Cardiac septum (tissue), 1 donor: ENCODE measurements at regions not wholly inside any gene's neighbourhood (a gene's known extent, or its start where the extent isn't known, plus 50 kb on each side); places are given as distances from the start of the nearest gene placed in this dataset.

Source experiments
- DNase-seq: peaks from one replicate; pipeline ENCODE4 v3.0.0-alpha.2; 2020; ENCODE audit warnings: low spot score
- intact Hi-C: fragments of 100-400 bp; cut with DNase I; formaldehyde crosslinking; loops from one replicate; pipeline ENCODE4 v1.14.0; 2022
- donor health status: DM: no; HTN: no; CAD: no.

DNA sequence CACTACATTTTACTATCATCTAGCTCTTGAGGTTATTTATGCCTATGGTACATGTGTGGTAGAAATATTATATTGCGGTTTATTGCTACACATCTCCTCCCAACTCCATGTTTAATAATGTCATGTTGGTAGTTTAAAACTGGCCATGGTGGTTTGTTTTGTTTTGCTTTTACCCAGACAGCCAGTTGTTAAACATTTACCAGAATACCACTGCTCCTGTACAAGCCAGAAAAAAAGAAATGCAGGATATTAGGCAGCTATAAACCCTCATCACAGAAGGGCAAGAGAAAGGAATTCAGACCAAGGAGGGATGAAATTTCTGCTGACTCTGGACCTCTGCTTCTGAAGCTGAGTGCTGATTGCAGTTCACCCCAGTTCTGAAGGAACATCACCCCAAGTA lies 451.8 kb upstream of the IL12A start:
- intact Hi-C loops, result no loop called here
- DNase-seq, result no peak

DNA sequence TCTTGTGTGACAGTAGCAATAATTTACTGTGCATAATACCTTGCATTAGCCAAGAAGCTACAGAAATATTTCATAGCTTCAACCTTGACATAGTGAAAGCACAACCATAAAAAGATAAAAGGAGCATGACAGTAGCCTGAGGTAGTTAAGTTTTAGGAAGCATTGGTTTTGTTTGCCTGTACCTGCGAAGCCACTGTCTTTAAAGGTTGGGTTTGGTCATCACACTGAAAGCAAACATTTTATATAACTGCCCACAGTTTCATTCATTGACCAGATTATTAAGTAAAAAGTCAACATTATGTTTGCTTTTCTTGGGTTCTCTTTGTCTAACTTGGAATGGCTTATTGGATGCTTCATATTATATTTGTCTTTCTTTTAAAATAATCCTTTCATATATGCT lies 450.1 kb upstream of the IL12A start:
- intact Hi-C loops, result no loop called here
- DNase-seq, result no peak

DNA sequence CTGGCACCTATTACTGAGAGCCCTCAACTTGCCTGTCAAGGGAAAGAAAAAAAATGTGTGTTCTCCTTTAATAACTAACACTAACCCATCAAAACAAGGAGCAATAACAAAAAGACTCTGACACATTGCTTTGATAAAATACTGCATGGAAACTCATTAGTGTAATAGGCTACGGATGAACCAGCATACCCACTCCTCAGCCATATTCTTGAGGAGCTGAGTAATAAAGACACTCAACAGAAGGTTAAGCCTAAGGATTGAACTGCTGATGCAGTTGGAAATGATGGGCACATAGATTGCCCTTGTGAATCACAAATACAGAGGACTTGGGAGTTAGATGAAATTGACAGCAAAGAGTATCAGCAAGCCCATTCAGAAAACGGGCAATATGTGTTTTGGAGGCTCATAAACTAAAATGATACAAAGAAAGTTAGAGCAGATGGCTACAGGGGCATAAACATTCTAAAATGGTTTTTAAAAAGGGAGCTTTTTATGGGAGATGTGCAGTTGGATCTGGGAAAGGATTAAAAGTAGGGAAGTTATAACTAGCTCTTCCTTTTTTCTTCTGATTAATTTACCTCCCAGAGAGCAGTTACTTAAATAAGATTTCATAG lies 447.6 kb upstream of the IL12A start:
- intact Hi-C loops, result no loop called here

DNA sequence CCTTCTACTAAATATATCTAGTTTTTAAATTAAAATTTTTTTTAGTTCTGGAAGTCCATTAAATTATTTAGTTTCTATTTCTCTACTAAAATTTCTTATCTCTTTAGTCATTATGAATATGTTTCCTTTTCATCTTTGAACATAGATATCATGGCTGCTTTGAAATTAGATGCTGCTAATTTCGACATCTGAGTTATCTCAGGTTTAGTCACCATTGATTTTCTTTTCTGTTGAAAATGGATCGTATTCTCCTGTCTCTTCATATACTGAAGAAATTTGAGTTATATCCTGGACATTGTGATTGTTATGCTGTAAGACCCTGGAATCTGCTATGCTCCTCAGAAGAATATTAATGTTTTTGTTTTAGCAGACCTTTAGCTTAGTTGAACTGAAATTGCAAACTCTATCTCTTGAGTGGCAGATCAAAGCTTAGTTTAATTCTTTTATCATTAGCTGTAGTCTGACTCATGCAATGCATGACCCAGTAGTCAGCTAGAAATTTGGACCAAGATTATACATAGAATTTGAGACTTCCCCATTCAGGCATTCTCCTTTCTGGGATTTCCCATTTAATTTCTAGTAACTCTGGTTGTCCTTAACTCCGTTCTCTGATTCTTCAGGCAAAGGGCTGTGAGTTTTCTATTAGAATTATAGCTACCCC lies 439.8 kb upstream of the IL12A start:
- intact Hi-C loops, result no loop called here
- DNase-seq, result no peak

More for the DNA sequence above, 447.6 kb upstream of the IL12A start:
- DNase-seq, result no peak

DNA sequence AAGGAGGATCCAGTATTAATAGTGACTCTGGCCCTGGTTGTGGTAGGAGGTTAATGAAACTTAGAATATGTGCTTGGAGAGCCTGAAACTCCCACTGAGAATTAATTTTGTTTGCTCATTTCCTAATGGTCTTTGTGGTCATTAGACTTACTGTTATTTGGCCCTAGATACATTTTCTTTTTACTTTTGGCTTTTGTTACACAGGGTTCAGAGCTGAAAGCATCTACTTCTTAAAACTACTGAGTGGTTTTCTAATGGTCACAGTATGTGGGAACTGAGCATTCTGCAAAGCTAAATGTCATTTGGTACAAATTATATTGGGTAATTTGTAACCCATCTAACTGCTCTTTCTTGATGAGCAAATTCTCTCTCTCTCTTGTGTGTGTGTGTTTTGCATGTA lies 433.4 kb upstream of the IL12A start:
- intact Hi-C loops, result no loop called here
- DNase-seq, result no peak

DNA sequence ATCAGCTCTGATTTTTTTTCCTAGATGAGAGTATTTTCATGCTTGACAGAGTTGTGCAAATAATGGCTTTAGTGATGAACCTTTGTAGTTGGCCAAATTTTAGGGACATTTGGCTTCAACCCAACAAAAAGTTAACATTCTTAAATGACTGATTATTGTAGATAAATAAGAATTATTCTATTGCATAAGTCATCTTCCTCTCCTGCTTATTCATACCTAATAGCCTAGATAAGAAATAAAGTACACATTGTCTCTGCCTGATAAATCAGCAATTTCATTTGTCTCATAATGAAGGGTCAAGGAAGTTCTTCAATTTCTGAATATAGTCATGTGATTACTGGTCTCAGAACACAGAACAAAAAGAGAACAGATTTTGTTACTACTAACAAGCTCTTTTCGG lies 428.9 kb upstream of the IL12A start:
- no peak for DNase-seq
- intact Hi-C loops, result no loop called here

DNA sequence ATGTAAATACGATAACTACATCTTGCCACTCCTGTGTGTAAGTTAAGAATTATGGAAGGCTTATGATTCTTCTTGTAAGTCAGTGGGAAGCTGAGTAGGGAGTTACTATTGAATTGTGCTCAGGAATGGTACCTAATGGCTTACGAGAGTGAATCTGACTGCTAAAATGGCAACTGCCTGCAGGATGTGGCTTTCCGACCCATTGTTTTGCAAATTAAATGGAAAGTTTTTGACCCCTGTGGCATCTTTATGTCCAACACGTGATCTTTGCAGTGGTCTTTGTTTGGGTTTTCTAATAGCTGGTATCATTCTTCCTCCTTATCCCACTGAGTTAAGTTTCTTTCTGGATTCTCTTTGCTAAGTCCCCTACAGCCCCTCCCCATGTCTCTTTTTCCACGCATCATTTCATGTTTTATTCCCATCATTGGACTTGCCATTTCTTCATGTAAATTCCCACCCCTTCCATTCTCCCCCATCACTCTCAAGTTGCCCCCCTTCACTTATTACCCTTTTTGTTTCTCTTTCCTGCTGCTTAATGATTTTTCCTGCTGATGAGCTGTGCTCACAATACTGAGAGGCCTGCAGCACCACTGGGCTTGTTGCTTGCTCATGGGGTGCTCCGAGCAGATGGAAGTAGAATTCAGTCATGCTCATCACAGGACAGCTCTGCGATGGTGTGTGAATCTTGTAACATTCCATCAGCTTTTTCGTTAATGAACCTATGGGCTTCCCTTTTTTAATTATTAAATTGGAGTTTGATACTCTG lies 428.2 kb upstream of the IL12A start:
- DNase-seq, result no peak
- intact Hi-C loops, result no loop called here

DNA sequence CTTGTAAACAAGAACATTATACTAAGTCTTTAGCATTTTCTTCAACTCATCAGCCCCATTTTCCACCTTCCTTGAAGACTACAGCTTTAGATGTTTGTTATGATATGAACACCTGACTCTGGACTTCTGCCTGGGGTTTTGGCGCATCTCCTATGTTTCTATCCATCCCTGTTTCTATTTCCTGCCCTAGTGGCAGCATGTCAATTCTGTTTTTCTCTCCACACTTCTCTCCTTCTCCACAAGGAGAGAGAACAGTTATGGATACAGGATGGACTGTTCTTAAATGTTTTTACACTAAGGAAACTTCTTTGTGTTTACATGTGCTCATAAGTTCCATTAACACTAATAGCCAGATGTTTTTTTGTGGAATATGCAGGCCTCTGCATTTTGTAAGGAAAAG lies 423.3 kb upstream of the IL12A start:
- no peak for DNase-seq

DNA sequence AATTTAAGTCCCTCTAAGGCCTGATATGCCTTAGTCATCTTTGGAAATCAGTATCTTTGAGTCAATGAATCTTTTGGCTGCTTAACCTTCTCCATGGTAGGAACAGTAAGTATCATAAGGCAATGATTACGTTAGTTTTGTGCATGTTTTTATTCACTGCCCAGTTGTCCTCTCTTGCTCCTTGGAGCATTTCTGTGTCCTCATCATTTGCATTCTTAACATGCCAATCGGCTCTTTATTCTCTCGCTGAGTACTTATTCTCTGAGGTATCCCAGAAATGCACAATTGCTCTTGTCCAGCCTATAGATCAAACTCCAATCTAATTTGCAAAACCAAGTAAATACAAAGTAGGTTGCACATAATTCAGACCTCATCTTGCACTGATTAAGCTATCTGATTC lies 405.0 kb upstream of the IL12A start:
- intact Hi-C loops, result loop anchor here (10.0 kb wide), 1 partner anchor 259 kb away; no protein-coding TSS in a partner anchor
- DNase-seq, result no peak

More for the DNA sequence above, 423.3 kb upstream of the IL12A start:
- intact Hi-C loops, result no loop called here

DNA sequence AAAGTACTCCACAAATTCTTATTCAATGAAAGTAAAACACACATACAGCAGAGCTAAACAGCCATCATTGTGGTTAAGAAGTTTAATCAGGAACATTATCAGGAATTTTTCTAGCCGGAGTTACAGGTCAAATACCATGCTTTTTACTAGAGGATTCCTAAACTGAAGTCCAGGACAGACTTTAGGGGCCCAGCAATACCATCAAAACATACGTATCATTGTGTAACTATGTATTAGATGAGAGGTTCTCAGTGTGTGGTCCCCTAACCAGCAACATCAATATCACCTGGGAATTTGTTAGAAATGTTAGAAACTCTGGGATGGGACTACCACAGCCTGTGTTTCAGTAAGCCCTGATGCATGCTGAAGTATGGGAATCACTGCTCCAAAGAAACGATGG lies 404.2 kb upstream of the IL12A start:
- DNase-seq, result no peak
- intact Hi-C loops, result loop anchor here (10.0 kb wide), 1 partner anchor 260 kb away; no protein-coding TSS in a partner anchor

DNA sequence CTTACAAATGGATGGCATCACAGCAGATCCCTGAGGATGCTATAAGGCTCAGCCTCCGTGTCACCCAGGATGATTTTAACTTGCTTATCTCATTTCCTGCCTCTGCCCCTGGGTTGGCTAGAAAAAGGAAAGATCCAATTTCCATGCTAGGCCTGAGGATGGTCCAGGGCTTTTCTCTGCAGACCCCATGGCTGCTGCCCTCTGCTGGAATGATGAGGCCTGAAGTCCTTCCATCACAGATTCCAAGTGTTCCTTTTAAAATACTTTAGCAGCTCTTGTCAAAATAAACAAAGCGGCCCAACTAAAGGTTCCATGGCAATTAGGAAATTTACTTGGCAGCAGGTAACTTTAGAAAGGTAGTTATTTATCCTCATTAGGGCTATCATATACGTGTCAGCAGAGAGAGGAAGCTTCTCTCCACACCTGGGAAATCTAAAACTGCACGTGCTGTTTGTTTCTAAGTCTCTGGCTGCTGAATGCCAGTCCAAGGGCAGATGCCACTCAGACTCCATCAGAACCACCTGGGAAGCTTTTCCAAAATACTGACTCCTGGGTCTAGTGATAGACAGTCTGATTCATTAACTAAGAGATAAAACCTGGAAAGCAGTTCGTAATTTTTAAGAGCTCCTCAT lies 401.9 kb upstream of the IL12A start:
- no peak for DNase-seq
- intact Hi-C loops, result loop anchor here (10.0 kb wide), 1 partner anchor 262 kb away; no protein-coding TSS in a partner anchor

DNA sequence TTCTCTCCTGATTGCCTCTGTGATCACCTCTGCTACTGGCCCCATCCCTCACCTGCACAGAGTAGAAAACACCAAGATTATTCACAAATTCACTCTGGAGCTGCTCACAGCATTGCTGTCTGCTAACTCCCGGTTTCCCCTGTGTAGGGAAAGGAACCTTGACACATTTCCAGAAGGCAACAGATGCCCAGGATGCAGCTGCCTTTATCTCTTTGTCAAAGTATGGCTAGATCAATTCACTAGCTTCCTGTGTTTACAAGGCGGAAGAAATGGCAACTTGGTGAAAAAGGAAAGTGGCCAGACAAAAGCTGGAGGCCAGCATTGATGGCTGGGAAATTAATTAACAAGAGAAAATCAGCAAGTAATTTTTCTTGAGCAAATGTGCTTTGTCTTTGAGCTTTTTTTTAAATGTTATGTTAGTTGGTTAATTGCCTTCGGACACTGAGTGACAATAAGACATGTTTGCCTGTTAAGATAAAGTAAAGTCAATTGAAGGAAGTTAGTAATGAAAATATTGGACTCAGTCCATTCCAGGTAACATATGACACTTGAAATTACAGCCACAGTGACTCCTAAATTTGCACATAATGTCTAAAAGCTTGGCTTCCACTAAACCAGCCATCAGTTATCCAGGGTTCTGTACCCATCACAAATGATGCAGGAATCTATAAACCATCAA lies 394.6 kb upstream of the IL12A start:
- no peak for DNase-seq
- intact Hi-C loops, result no loop called here

DNA sequence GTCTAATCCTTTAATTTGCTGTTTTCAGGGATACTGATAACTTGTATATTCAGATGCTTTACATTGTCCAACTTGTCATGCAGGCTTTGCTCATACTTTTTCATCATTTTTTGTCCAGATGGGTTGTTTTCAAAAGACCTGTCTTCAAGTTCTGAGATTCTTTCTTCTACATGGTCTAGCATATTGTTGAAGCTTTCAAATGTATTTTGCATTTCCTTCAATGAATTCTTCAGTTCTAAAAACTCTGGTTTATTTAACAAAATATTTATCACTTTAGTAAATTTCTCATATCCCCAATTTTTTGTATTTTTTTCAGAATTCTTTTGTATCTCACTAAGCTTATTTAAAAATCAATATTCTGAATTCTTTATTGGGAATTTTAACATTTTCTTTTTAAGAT lies 388.3 kb upstream of the IL12A start:
- no peak for DNase-seq
- intact Hi-C loops, result no loop called here

DNA sequence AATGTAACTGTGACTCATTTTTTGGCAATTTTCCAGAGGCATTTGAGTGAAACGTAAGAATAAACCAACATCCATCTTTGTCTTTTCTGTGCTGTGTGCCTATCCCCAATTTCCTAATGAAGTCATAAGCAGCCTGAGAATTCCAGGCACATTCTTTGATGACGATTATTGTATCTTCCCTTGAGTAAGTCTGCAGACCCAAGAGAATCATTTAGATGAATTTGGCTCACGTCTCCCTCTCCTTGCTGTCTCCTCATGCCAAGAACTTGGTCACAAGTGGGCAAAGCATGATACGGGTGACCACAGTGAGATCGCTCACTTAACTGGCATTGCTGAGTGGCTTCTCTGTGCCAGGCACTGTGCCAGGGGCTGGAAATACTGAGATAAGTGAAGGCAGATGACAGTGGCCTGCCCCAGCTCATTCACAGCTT lies 384.5 kb upstream of the IL12A start:
- intact Hi-C loops, result loop anchor here (1.0 kb wide), 1 partner anchor 255 kb away; no protein-coding TSS in a partner anchor
- peak; percentile 90 for DNase-seq

DNA sequence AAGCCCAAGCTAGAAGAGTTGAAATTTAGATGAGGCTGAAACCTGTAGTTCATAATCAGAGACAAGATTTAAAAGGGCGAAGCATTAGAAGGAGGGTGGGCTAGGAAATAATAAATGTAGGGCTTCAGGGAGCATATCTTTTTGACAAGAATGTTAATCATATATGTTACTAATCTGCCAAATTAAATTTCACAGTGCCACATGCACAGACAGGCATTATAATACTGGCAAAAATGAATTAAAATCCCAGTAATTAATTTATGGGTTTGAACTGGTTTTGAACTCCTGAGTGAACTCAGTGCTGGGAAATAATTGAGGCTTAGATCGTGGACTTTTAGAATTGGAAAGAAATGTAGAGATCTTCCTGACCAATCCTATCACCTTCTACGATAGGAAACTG lies 383.5 kb upstream of the IL12A start:
- intact Hi-C loops, result no loop called here
- no peak for DNase-seq

DNA sequence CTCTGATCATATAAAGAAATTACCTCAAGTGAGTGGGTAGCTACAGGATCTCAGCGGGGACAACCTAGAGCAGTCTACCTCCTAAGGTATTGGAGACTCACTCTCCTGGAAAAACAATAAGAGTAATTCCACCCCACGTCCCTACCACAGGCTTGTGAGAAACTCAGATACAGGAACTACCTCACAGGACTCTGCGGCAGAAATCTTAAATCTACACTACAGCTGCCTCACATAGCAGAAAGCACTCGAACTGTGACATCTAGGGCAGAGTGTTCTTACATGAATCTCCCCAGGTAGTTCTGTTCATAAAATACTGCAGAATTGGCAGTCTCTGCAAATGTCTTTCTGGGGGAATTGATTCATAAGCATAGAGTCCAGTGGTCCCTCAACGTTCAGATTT lies 382.9 kb upstream of the IL12A start:
- intact Hi-C loops, result no loop called here
- no peak for DNase-seq

DNA sequence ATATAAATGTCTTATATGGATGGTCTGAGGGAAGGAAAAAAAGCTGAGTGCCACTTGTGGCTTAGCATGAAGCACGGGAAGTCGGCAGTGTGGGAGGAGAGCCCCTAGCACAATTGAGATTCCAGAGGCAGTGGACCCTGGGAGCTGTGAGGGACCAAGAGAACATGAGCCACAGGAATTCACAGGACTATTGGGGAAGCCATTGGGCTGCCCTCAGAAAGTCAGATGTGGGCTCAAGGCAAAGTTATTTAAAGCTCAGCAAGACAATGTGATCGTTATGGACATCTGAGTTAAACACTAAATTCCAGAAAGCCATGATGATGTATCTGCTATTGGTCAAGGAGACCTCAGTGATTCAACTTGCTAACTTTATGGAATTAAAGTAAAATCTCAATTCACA lies 380.8 kb upstream of the IL12A start:
- DNase-seq, result no peak
- intact Hi-C loops, result no loop called here

DNA sequence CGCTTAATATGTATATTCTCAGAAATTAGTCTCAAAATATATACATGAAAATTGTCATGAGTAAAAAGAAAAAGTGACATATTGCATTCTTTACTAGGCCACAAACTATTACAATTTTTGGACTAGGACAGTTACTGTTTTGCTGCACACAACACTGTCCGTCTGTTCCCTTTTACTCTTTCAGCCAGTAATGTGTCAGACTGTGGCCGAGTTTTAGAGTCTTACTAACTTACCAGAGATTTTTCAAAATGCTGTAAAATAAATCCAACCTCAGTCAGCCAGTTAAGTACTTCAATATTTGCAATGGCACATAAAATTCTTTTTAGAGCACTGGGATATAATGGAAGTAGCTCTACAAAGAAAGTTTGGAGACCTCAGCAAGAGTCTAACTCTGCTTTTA lies 380.3 kb upstream of the IL12A start:
- intact Hi-C loops, result no loop called here
- no peak for DNase-seq

DNA sequence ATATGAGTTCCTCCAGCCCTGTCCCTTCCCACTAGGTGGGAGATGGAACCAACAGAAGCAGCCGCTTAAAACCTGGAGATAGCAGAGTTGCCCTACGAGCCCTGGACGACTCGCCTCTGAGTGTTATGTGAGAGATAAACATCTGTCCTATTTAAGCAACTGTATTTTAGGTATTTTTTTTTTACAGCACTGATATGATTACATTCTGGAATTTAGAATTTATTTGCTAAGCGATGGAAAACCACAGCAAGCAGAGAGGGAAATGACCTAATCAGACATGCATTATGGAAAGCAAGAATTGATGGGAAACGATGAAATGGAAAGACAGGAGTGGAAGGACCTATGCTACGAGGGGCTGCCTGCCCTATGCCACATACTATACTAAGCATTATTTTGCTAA lies 379.0 kb upstream of the IL12A start:
- intact Hi-C loops, result no loop called here
- no peak for DNase-seq
